Left ventricle myocardium inferior (tissue), 1 donor: ENCODE measurements at regions not wholly inside any gene's neighbourhood (a gene's known extent, or its start where the extent isn't known, plus 50 kb on each side); places are given as distances from the start of the nearest gene placed in this dataset.
"Not testable (repeated sequence)": the region's sequence is repeated elsewhere in the genome, so short reads cannot be mapped to it uniquely, and the experiment has no call there.

Source experiments
- DNase-seq: peaks from one replicate; pipeline ENCODE4 v3.0.0-alpha.2; 2020
- H3K27ac ChIP-seq: fragments of 200-600 bp; replicated peaks from 2 replicates; pipeline ENCODE4 v1.8.0; 2021
- H3K27me3 ChIP-seq: fragments of 200-600 bp; 2 replicates; pipeline ENCODE4 v1.8.0; 2021; ENCODE audit warnings: low read depth
- H3K36me3 ChIP-seq: fragments of 200-600 bp; 2 replicates; pipeline ENCODE4 v1.8.0; 2021
- H3K4me1 ChIP-seq: fragments of 200-600 bp; 2 replicates; pipeline ENCODE4 v1.8.0; 2021
- H3K4me3 ChIP-seq: fragments of 200-600 bp; 2 replicates; pipeline ENCODE4 v1.8.0; 2021; ENCODE audit warnings: mild to moderate bottlenecking, moderate library complexity
- H3K9me3 ChIP-seq: fragments of 200-600 bp; replicated peaks from 2 replicates; pipeline ENCODE4 v1.8.0; 2021
- CTCF ChIP-seq: fragments of 200-600 bp; IDR thresholded peaks from 2 replicates; pipeline ENCODE4 v1.8.0; 2021; ENCODE audit warnings: antibody characterized with exemption, mild to moderate bottlenecking, borderline replicate concordance
- intact Hi-C: fragments of 100-400 bp; cut with micrococcal nuclease; formaldehyde crosslinking; loops from one replicate; pipeline ENCODE4 v1.11.0; 2022
- donor health status: DM: no; HTN: yes; CAD: no; lungs with severe emphysema.

GRCh38 chr4:188658958-188659522 is 519.8 kb downstream of the TRIML1 start:
- Histone ChIP-seq H3K36me3 (no peaks in the 10 kb centered on the region), H3K27ac (no peak overlapping the region), H3K27me3 (no peaks in the 10 kb centered on the region), H3K4me3 (no peak overlapping the region), H3K4me1 (no peaks in the 10 kb centered on the region), H3K9me3 (peaks cover 6% of the 10 kb centered on the region)
- no peak for DNase-seq
- no peak for TF ChIP-seq CTCF
- intact Hi-C loops: no loop called here

- no peak overlapping the region for H3K4me3 ChIP-seq
- no peaks in the 10 kb centered on the region for H3K36me3 ChIP-seq
- intact Hi-C loops: no loop called here
- no peak for DNase-seq
- H3K27ac ChIP-seq: no peak overlapping the region
- peaks cover 6% of the 10 kb centered on the region for H3K9me3 ChIP-seq
- H3K4me1 ChIP-seq: no peaks in the 10 kb centered on the region
- TF ChIP-seq CTCF: no peak
- H3K27me3 ChIP-seq: no peaks in the 10 kb centered on the region
Measured at GRCh38 chr4:188660796-188661195, 521.6 kb downstream of the TRIML1 start.

GRCh38 chr4:188661502-188661901 is 522.3 kb downstream of the TRIML1 start:
- DNase-seq: no peak
- intact Hi-C loops: no loop called here
- Histone ChIP-seq H3K9me3 (peaks cover 6% of the 10 kb centered on the region), H3K36me3 (no peaks in the 10 kb centered on the region), H3K27ac (no peak overlapping the region), H3K27me3 (no peaks in the 10 kb centered on the region), H3K4me1 (no peaks in the 10 kb centered on the region), H3K4me3 (no peak overlapping the region)
- TF ChIP-seq CTCF: no peak

- no peaks in the 10 kb centered on the region for H3K4me1 ChIP-seq
- TF ChIP-seq CTCF: no peak
- peaks cover 25% of the 10 kb centered on the region for H3K9me3 ChIP-seq
- no peaks in the 10 kb centered on the region for H3K27me3 ChIP-seq
- DNase-seq: no peak
- H3K36me3 ChIP-seq: no peaks in the 10 kb centered on the region
- H3K27ac ChIP-seq: no peak overlapping the region
- intact Hi-C loops: no loop called here
- H3K4me3 ChIP-seq: no peak overlapping the region
Measured at GRCh38 chr4:188663369-188663768, 524.1 kb downstream of the TRIML1 start.

- intact Hi-C loops: no loop called here
- no peak for DNase-seq
- Histone ChIP-seq H3K27ac (no peak overlapping the region), H3K36me3 (no peaks in the 10 kb centered on the region), H3K9me3 (peaks cover 34% of the 10 kb centered on the region), H3K4me1 (no peaks in the 10 kb centered on the region), H3K27me3 (no peaks in the 10 kb centered on the region), H3K4me3 (no peak overlapping the region)
- TF ChIP-seq CTCF: no peak
Measured at GRCh38 chr4:188665491-188666457, 526.5 kb downstream of the TRIML1 start.

- H3K4me3 ChIP-seq, H3K36me3 ChIP-seq, H3K27ac ChIP-seq, H3K4me1 ChIP-seq, H3K27me3 ChIP-seq, DNase-seq, intact Hi-C loops: not testable (repeated sequence)
- peaks cover 51% of the 10 kb centered on the region for H3K9me3 ChIP-seq
Measured at GRCh38 chr4:188678691-188679090, 539.5 kb downstream of the TRIML1 start.
